K562 (cell line): ENCODE measurements at regions not wholly inside any gene's neighbourhood (a gene's known extent, or its start where the extent isn't known, plus 50 kb on each side); places are given as distances from the start of the nearest gene placed in this dataset.

ENCODE experiments used
- ATF2 ChIP-seq: sonication (generic); formaldehyde crosslinking; IDR thresholded peaks from 2 replicates; pipeline ENCODE4 v1.8.1; 2022; ENCODE audit warnings: missing genetic modification reagents
- CREB1 ChIP-seq, 2 experiments: sonication (generic) in 1 of 2; formaldehyde crosslinking in 1 of 2; IDR thresholded peaks; 2 replicates each; pipeline versions ENCODE4 v1.6.1 to v1.8.0; 2012 to 2022; ENCODE audit warnings: inconsistent platforms in 1 of 2, mild to moderate bottlenecking in 1 of 2, missing genetic modification reagents in 1 of 2, moderate library complexity in 1 of 2
- CREBBP ChIP-seq: IDR thresholded peaks from one replicate; pipeline ENCODE4 v1.6.1; 2012; ENCODE audit warnings: low read depth, mild to moderate bottlenecking, control low read depth, inconsistent platforms, low read length
- ELK1 ChIP-seq: sonication (generic); formaldehyde crosslinking; IDR thresholded peaks from 2 replicates; pipeline ENCODE4 v1.8.1; 2022; ENCODE audit warnings: missing genetic modification reagents
- HSF4 ChIP-seq: fragments of 250-450 bp; sonication (Bioruptor Pico); IDR thresholded peaks from 2 replicates; pipeline ENCODE4 v2.1.2; 2022; ENCODE audit warnings: mild to moderate bottlenecking, moderate library complexity, borderline replicate concordance
- MEF2A ChIP-seq: IDR thresholded peaks from 2 replicates; pipeline ENCODE4 v1.6.1; 2011; ENCODE audit warnings: low read depth, mild to moderate bottlenecking, low read length, moderate library complexity; ENCODE audit not compliant: control insufficient read depth
- MTF1 ChIP-seq: fragments of 250-450 bp; sonication (Bioruptor Pico); IDR thresholded peaks from 2 replicates; pipeline ENCODE4 v1.9.0; 2021; ENCODE audit warnings: moderate library complexity, mild to moderate bottlenecking, inconsistent platforms, borderline replicate concordance
- TOE1 ChIP-seq, 2 experiments: fragments of 450-650 bp in 1 of 2; sonication (generic) in 1 of 2; formaldehyde crosslinking in 1 of 2; IDR thresholded peaks; 2 replicates each; pipeline versions ENCODE4 v1.7.1 to v1.8.0; 2016 to 2022; ENCODE audit warnings: borderline replicate concordance in 2 of 2, mild to moderate bottlenecking in 2 of 2, antibody characterized with exemption in 1 of 2, inconsistent platforms in 1 of 2, low read depth in 1 of 2, missing genetic modification reagents in 1 of 2, moderate library complexity in 1 of 2
- ZNF384 ChIP-seq: IDR thresholded peaks from 2 replicates; pipeline ENCODE4 v1.6.1; 2012; ENCODE audit warnings: low read depth, low read length, improper control_type of control experiment
- ZNF41 ChIP-seq: fragments of 250-450 bp; sonication (Bioruptor Pico); conservative IDR thresholded peaks from 2 replicates; pipeline ENCODE4 v1.4.0; 2020; ENCODE audit warnings: mild to moderate bottlenecking

- no peak for TF ChIP-seq MTF1
- no peak for TF ChIP-seq ZNF384
- TF ChIP-seq ATF2 (CRISPR knock-in tag) = no peak
- no peak for TF ChIP-seq MEF2A
- no peak for TF ChIP-seq HSF4 (CRISPR knock-in tag)
- TF ChIP-seq TOE1 (IDR thresholded peaks at IDR 0.05; ENCODE audit: borderline replicate concordance) = no peak
- no peak for TF ChIP-seq TOE1 (CRISPR knock-in tag; IDR thresholded peaks at IDR 0.05; ENCODE audit: borderline replicate concordance, low read depth)
- TF ChIP-seq ZNF41 (CRISPR knock-in tag) = no peak
- TF ChIP-seq CREBBP = no peak
- no peak for TF ChIP-seq CREB1 (IDR thresholded peaks at IDR 0.05)
- TF ChIP-seq CREB1 (CRISPR knock-in tag; IDR thresholded peaks at IDR 0.05) = no peak
- no peak for TF ChIP-seq ELK1 (CRISPR knock-in tag)
Measured at GRCh38 chr1:228944935-228945371, 209.7 kb downstream of the RHOU start.
